CD14-positive monocyte (primary cell): ENCODE measurements at regions not wholly inside any gene's neighbourhood (a gene's known extent, or its start where the extent isn't known, plus 50 kb on each side); places are given as distances from the start of the nearest gene placed in this dataset.

Experiments
- DNase-seq, 3 donors: peaks; one replicate each; pipeline ENCODE4 v3.0.0-alpha.2; 2011 to 2022
- H2AFZ ChIP-seq: 2 replicates; pipeline ENCODE4 v1.6.0; 2012; ENCODE audit warnings: mild to moderate bottlenecking, low read depth, low read length, inconsistent platforms; ENCODE audit not compliant: insufficient read depth, poor library complexity, severe bottlenecking
- H3K27ac ChIP-seq, 2 donors: 1 replicate in 1 of 2; 2 replicates in 1 of 2; pipeline ENCODE4 v1.5.1; 2012 to 2013; ENCODE audit warnings: low read length in 2 of 2, control low read depth in 1 of 2, inconsistent platforms in 1 of 2, low read depth in 1 of 2, mild to moderate bottlenecking in 1 of 2
- H3K27me3 ChIP-seq, 2 donors: one replicate each; pipeline versions ENCODE4 v1.6.0 to v1.6.1; 2011 to 2013; ENCODE audit warnings: low read length in 2 of 2; ENCODE audit not compliant: control insufficient read depth in 2 of 2, insufficient read depth in 2 of 2
- H3K36me3 ChIP-seq, 2 donors: replicated peaks in 1 of 2; 1 replicate in 1 of 2; 2 replicates in 1 of 2; pipeline versions ENCODE4 v1.5.1 to v1.6.1; 2012 to 2013; ENCODE audit warnings: low read length in 2 of 2, control low read depth in 1 of 2, inconsistent platforms in 1 of 2, mild to moderate bottlenecking in 1 of 2; ENCODE audit not compliant: insufficient read depth in 2 of 2, control insufficient read depth in 1 of 2
- H3K4me1 ChIP-seq, 2 donors: 1 replicate in 1 of 2; 2 replicates in 1 of 2; pipeline versions ENCODE4 v1.5.1 to v1.6.1; 2012 to 2013; ENCODE audit warnings: low read length in 2 of 2, control low read depth in 1 of 2, inconsistent platforms in 1 of 2, mild to moderate bottlenecking in 1 of 2, moderate library complexity in 1 of 2; ENCODE audit not compliant: insufficient read depth in 2 of 2, control insufficient read depth in 1 of 2
- H3K4me2 ChIP-seq: replicated peaks from 2 replicates; pipeline ENCODE3; 2012; ENCODE audit warnings: low read length, moderate library complexity, mild to moderate bottlenecking; ENCODE audit not compliant: poor library complexity, severe bottlenecking; ENCODE audit errors: extremely low read depth
- H3K4me3 ChIP-seq, 3 experiments: fragments of 200-600 bp in 1 of 3; sonication (generic) in 1 of 3; replicated peaks in 1 of 3; 1 replicate in 2 of 3; 2 replicates in 1 of 3; pipeline ENCODE4 v1.5.1; 2011 to 2013; ENCODE audit warnings: low read length in 3 of 3, mild to moderate bottlenecking in 3 of 3, control low read depth in 2 of 3, low read depth in 2 of 3, inconsistent platforms in 1 of 3, moderate library complexity in 1 of 3
- H3K79me2 ChIP-seq: 2 replicates; pipeline ENCODE4 v1.6.0; 2012; ENCODE audit warnings: mild to moderate bottlenecking, control low read depth, inconsistent platforms, low read length, moderate library complexity; ENCODE audit not compliant: insufficient read depth
- H3K9ac ChIP-seq: 2 replicates; pipeline ENCODE4 v1.6.0; 2017; ENCODE audit warnings: low read length, mild to moderate bottlenecking; ENCODE audit not compliant: insufficient read depth, poor library complexity, severe bottlenecking
- H3K9me3 ChIP-seq, 2 donors: replicated peaks in 1 of 2; 1 replicate in 1 of 2; 2 replicates in 1 of 2; pipeline versions ENCODE4 v1.5.1 to v1.6.1; 2012 to 2013; ENCODE audit warnings: low read length in 2 of 2, control low read depth in 1 of 2; ENCODE audit not compliant: control insufficient read depth in 1 of 2, insufficient read depth in 1 of 2
- H4K20me1 ChIP-seq: 2 replicates; pipeline ENCODE4 v1.6.0; 2012; ENCODE audit warnings: mild to moderate bottlenecking, low read length, control low read depth, moderate library complexity; ENCODE audit not compliant: insufficient read depth
- H3K27ac Mint-ChIP-seq, 7 donors: one replicate each; pipeline ENCODE4 v1.8.0; 2020; ENCODE audit warnings: mild to moderate bottlenecking in 7 of 7, mixed read lengths in 7 of 7, moderate library complexity in 6 of 7, inconsistent platforms in 2 of 7
- H3K27me3 Mint-ChIP-seq, 3 donors: one replicate each; pipeline ENCODE4 v1.8.0; 2021 to 2022; ENCODE audit warnings: low read depth in 3 of 3, mild to moderate bottlenecking in 3 of 3, mixed read lengths in 3 of 3, moderate library complexity in 3 of 3, inconsistent platforms in 1 of 3
- H3K36me3 Mint-ChIP-seq, 2 donors: one replicate each; pipeline ENCODE4 v1.8.0; 2020; ENCODE audit warnings: mixed read lengths in 2 of 2, inconsistent platforms in 1 of 2, mild to moderate bottlenecking in 1 of 2
- H3K4me1 Mint-ChIP-seq: one replicate; pipeline ENCODE4 v1.8.0; 2020; ENCODE audit warnings: mild to moderate bottlenecking, mixed read lengths
- H3K4me3 Mint-ChIP-seq, 2 donors: one replicate each; pipeline ENCODE4 v1.8.0; 2020; ENCODE audit warnings: mild to moderate bottlenecking in 2 of 2, mixed read lengths in 2 of 2, moderate library complexity in 1 of 2
- H3K9me3 Mint-ChIP-seq, 7 donors: one replicate each; pipeline ENCODE4 v1.8.0; 2020 to 2022; ENCODE audit warnings: mixed read lengths in 7 of 7, mild to moderate bottlenecking in 6 of 7, moderate library complexity in 6 of 7, inconsistent platforms in 2 of 7
- WGBS: methylation state at CpG from one replicate; pipeline ENCODE4 v1.1.5; 2013; ENCODE audit warnings: missing lambda C conversion rate; ENCODE audit not compliant: insufficient coverage; 5-methylcytosine and 5-hydroxymethylcytosine counted together
- intact Hi-C, 2 donors: fragments of 100-400 bp; cut with micrococcal nuclease; formaldehyde crosslinking; loops; one replicate each; pipeline versions ENCODE4 v1.15.0 to v1.15.1; 2023
- TF ChIP-seq, protein P1 (sequence below): fragments of 200-600 bp; IDR thresholded peaks from one replicate; pipeline ENCODE4 v1.8.0; 2022; ENCODE audit warnings: antibody characterized with exemption, mild to moderate bottlenecking

DNA sequence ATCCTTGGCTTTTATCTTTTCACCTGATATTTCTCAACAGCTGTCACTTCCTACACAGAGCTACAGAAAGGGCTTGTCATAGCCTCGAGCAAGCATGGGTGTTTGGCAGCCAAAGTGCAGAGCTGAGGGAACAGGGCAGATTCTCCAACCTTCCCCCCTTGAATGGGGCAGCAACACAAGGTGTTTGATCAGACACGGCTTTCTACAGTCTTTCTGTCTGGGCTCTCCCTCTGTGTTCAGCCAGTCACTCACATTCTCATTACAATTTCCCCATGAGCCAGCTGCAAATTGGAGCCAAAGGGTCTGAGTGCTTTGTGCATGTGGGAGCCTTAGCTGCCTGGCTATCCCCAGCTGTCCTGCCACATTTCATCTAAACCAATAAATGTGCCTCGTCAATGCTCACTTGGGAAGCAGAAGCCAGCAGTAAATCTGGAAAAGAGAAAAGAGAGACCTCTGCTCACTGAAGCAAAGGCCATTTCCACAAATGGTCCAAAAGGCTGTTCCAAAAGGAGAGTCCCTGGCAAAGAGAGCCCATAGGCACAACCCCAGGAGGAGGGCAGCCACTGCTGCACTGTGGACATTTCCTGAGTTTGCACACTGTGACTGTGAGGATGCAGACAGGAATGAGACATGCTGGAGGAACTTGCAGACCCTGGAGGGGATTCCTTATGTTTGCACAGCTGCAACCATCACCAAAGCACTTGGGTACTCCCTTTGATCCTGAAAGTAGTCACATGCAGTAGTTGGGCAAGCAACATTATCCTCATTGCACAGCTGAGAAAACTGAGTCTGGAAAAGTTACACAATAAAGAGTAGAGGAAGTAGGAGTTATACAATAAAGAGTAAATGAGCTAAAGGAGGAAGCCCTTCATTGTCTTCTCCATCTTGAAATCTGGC lies 186.8 kb downstream of the FAM181B start:
- no peaks in the 10 kb centered on the region for H3K79me2 ChIP-seq
- H3K9me3 ChIP-seq, result peaks cover 8 to 11% of the 10 kb centered on the region in 2 donors
- H3K9ac ChIP-seq, result no peak overlapping the region
- peak overlapping the region; percentile 35 to 44 for H3K27ac ChIP-seq
- H3K36me3 ChIP-seq, result no peaks in the 10 kb centered on the region
- peak overlapping the region in 1 of 2 donors; percentile 46 for H3K4me3 Mint-ChIP-seq
- no peaks in the 10 kb centered on the region for H3K27me3 ChIP-seq
- no peak overlapping the region for H2AFZ ChIP-seq
- TF ChIP-seq, protein P1, sequence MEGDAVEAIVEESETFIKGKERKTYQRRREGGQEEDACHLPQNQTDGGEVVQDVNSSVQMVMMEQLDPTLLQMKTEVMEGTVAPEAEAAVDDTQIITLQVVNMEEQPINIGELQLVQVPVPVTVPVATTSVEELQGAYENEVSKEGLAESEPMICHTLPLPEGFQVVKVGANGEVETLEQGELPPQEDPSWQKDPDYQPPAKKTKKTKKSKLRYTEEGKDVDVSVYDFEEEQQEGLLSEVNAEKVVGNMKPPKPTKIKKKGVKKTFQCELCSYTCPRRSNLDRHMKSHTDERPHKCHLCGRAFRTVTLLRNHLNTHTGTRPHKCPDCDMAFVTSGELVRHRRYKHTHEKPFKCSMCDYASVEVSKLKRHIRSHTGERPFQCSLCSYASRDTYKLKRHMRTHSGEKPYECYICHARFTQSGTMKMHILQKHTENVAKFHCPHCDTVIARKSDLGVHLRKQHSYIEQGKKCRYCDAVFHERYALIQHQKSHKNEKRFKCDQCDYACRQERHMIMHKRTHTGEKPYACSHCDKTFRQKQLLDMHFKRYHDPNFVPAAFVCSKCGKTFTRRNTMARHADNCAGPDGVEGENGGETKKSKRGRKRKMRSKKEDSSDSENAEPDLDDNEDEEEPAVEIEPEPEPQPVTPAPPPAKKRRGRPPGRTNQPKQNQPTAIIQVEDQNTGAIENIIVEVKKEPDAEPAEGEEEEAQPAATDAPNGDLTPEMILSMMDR, result no peak
- WGBS, result 28% methylated on average over 2 of the region's 3 CpGs
- H3K36me3 Mint-ChIP-seq, result peaks cover 0 to 3% of the 10 kb centered on the region in 2 donors
- H3K27ac Mint-ChIP-seq, result peak overlapping the region in 6 of 7 donors; percentile 16 to 70 (median 50)
- H3K4me3 ChIP-seq, result no peak overlapping the region
- H4K20me1 ChIP-seq, result no peaks in the 10 kb centered on the region
- H3K27me3 Mint-ChIP-seq, result peaks cover 0 to 3% (median 0%) of the 10 kb centered on the region in 3 donors
- H3K4me1 Mint-ChIP-seq, result peaks cover 32% of the 10 kb centered on the region
- peak overlapping the region; percentile 9 for H3K4me2 ChIP-seq
- peak; percentile 12 to 79 (median 17) for DNase-seq
- intact Hi-C loops, result no loop called here
- peaks cover 25 to 27% of the 10 kb centered on the region in 2 donors for H3K4me1 ChIP-seq
- peaks cover 7 to 19% (median 14%) of the 10 kb centered on the region in 7 donors for H3K9me3 Mint-ChIP-seq

DNA sequence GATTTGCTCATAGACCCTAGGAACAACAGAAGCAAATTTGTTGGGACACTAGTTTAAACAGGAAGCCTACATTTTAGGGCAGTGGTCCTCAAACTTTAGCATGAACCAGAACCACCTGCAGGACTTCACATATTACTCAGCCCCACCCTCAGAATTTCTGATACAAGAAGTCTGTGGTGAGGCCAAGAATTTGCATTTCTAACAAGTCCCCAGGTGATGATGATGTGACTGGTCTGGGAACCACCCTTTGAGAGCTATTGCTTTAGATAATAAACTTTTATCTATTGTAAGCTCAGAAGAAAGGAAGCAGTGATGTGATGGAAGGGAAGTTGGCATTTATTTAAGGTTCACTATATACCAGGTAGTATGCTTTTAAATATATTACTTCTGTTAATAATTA lies 194.0 kb downstream of the FAM181B start:
- H3K27ac ChIP-seq, result no peak overlapping the region
- H3K4me1 Mint-ChIP-seq, result peaks cover 9% of the 10 kb centered on the region
- H3K36me3 Mint-ChIP-seq, result no peaks in the 10 kb centered on the region
- H3K79me2 ChIP-seq, result no peaks in the 10 kb centered on the region
- no peak overlapping the region for H3K4me2 ChIP-seq
- no peaks in the 10 kb centered on the region for H4K20me1 ChIP-seq
- H2AFZ ChIP-seq, result no peak overlapping the region
- H3K27me3 ChIP-seq, result no peaks in the 10 kb centered on the region
- no peak for DNase-seq
- H3K9me3 ChIP-seq, result no peaks in the 10 kb centered on the region
- peaks cover 0 to 3% (median 0%) of the 10 kb centered on the region in 7 donors for H3K9me3 Mint-ChIP-seq
- H3K4me3 Mint-ChIP-seq, result no peak overlapping the region
- H3K27me3 Mint-ChIP-seq, result peaks cover 0 to 5% (median 3%) of the 10 kb centered on the region in 3 donors
- H3K4me3 ChIP-seq, result no peak overlapping the region
- intact Hi-C loops, result no loop called here
- no peaks in the 10 kb centered on the region for H3K36me3 ChIP-seq
- peaks cover 7 to 9% of the 10 kb centered on the region in 2 donors for H3K4me1 ChIP-seq
- no peak overlapping the region for H3K27ac Mint-ChIP-seq
- H3K9ac ChIP-seq, result no peak overlapping the region
- TF ChIP-seq, protein P1, result no peak
